ENCODE measurements at regions not wholly inside any gene's neighbourhood (a gene's known extent, or its start where the extent isn't known, plus 50 kb on each side); places are given as distances from the start of the nearest gene placed in this dataset.

- DNase-seq: no peak
Measured at GRCh38 chr14:61953602-61954001, 191.4 kb downstream of the SNAPC1 start.

- DNase-seq: no peak
Measured at GRCh38 chr14:61954306-61954705, 192.1 kb downstream of the SNAPC1 start.

GRCh38 chr14:61956517-61956916 lies 194.3 kb downstream of the SNAPC1 start:
- no peak for DNase-seq

GRCh38 chr14:61959348-61959747 lies 197.1 kb downstream of the SNAPC1 start:
- DNase-seq: no peak

- no peak for DNase-seq
Measured at GRCh38 chr14:61961369-61961768, 199.1 kb downstream of the SNAPC1 start.

GRCh38 chr14:61963926-61964325 lies 201.7 kb downstream of the SNAPC1 start:
- no peak for DNase-seq

GRCh38 chr14:61965030-61965745 lies 203.0 kb downstream of the SNAPC1 start:
- DNase-seq: no peak

- DNase-seq: no peak
Measured at GRCh38 chr14:61968207-61968606, 206.0 kb downstream of the SNAPC1 start.

- no peak for DNase-seq
Measured at GRCh38 chr14:61972711-61973110, 210.5 kb downstream of the SNAPC1 start.

- no peak for DNase-seq
Measured at GRCh38 chr14:61973981-61974380, 211.8 kb downstream of the SNAPC1 start.

- DNase-seq: peak; percentile 3
Measured at GRCh38 chr14:61977217-61977616, 215.0 kb downstream of the SNAPC1 start.

GRCh38 chr14:61988240-61988639 lies 226.0 kb downstream of the SNAPC1 start:
- DNase-seq: no peak

- DNase-seq: no peak
Measured at GRCh38 chr14:61992139-61992538, 229.9 kb downstream of the SNAPC1 start.

GRCh38 chr14:61992926-61993325 lies 230.7 kb downstream of the SNAPC1 start:
- DNase-seq: no peak

GRCh38 chr14:61994589-61994988 lies 232.4 kb downstream of the SNAPC1 start:
- no peak for DNase-seq

- DNase-seq: no peak
Measured at GRCh38 chr14:61996753-61997152, 234.5 kb downstream of the SNAPC1 start.

GRCh38 chr14:61997161-61997560 lies 234.9 kb downstream of the SNAPC1 start:
- DNase-seq: no peak

GRCh38 chr14:62001963-62002362 lies 239.7 kb downstream of the SNAPC1 start:
- DNase-seq: no peak

- DNase-seq: no peak
Measured at GRCh38 chr14:62002642-62003041, 240.4 kb downstream of the SNAPC1 start.

- no peak for DNase-seq
Measured at GRCh38 chr14:62003701-62004100, 241.5 kb downstream of the SNAPC1 start.

- no peak for DNase-seq
Measured at GRCh38 chr14:62006116-62006731, 244.0 kb downstream of the SNAPC1 start.

- DNase-seq: no peak
Measured at GRCh38 chr14:62015243-62015642, 253.0 kb downstream of the SNAPC1 start.

- DNase-seq: no peak
Measured at GRCh38 chr14:62015945-62016344, 253.7 kb downstream of the SNAPC1 start.

GRCh38 chr14:62017651-62018230 lies 255.5 kb downstream of the SNAPC1 start:
- DNase-seq: no peak
